GM12892 (cell line): ENCODE measurements at regions not wholly inside any gene's neighbourhood (a gene's known extent, or its start where the extent isn't known, plus 50 kb on each side); places are given as distances from the start of the nearest gene placed in this dataset.

Source experiments
- DNase-seq: peaks from one replicate; pipeline ENCODE4 v3.0.0; 2011; ENCODE audit not compliant: insufficient read length
- FAIRE-seq: peaks from 2 replicates; lab custom pipeline; 2011; peaks lifted over from hg19 to GRCh38; lab: Jason Lieb, UNC
- POLR2A ChIP-seq: IDR thresholded peaks from 2 replicates; pipeline ENCODE4 v1.6.1; 2011; ENCODE audit warnings: low read depth, low read length, control low read depth
- POLR2AphosphoS5 ChIP-seq: IDR thresholded peaks from 2 replicates; pipeline ENCODE4 v1.6.1; 2011; ENCODE audit warnings: low read depth, low read length, control low read depth
- TAF1 ChIP-seq: IDR thresholded peaks from 2 replicates; pipeline ENCODE4 v1.6.1; 2011; ENCODE audit warnings: low read depth, mild to moderate bottlenecking, control low read depth, low read length, borderline replicate concordance

- DNase-seq (no peak), FAIRE-seq (no peak)
- TF ChIP-seq POLR2AphosphoS5 (no peak), TAF1 (no peak), POLR2A (no peak)
These were observed 160.8 kb upstream of the PRICKLE1 start for GRCh38 chr12:42750356-42750755.

- no peak for DNase-seq
- no peak for FAIRE-seq
- TF ChIP-seq POLR2A (no peak), TAF1 (no peak), POLR2AphosphoS5 (no peak)
These were observed 159.7 kb upstream of the PRICKLE1 start for GRCh38 chr12:42749239-42749638.

- FAIRE-seq = no peak
- no peak for DNase-seq
- TF ChIP-seq POLR2A (no peak), POLR2AphosphoS5 (no peak), TAF1 (no peak)
These were observed 155.1 kb upstream of the PRICKLE1 start for GRCh38 chr12:42744539-42745182.

- DNase-seq (no peak), FAIRE-seq (no peak)
- TF ChIP-seq TAF1 (no peak), POLR2AphosphoS5 (no peak), POLR2A (no peak)
These were observed 153.2 kb upstream of the PRICKLE1 start for GRCh38 chr12:42742716-42743115.

GRCh38 chr12:42741771-42742510 is 152.4 kb upstream of the PRICKLE1 start:
- FAIRE-seq (no peak), DNase-seq (no peak)
- no peak for TF ChIP-seq POLR2A
- no peak for TF ChIP-seq POLR2AphosphoS5
- no peak for TF ChIP-seq TAF1

- TF ChIP-seq TAF1 = no peak
- TF ChIP-seq POLR2AphosphoS5 = no peak
- TF ChIP-seq POLR2A = no peak
- FAIRE-seq (no peak), DNase-seq (no peak)
These were observed 151.5 kb upstream of the PRICKLE1 start for GRCh38 chr12:42741091-42741490.

GRCh38 chr12:42737398-42737797 is 147.9 kb upstream of the PRICKLE1 start:
- TF ChIP-seq TAF1 = no peak
- no peak for TF ChIP-seq POLR2AphosphoS5
- TF ChIP-seq POLR2A = no peak
- FAIRE-seq (no peak), DNase-seq (no peak)

- TF ChIP-seq TAF1 = no peak
- no peak for TF ChIP-seq POLR2AphosphoS5
- TF ChIP-seq POLR2A = no peak
- DNase-seq = no peak
- FAIRE-seq = no peak
These were observed 146.4 kb upstream of the PRICKLE1 start for GRCh38 chr12:42735861-42736361.

- FAIRE-seq = no peak
- no peak for DNase-seq
- no peak for TF ChIP-seq POLR2AphosphoS5
- TF ChIP-seq TAF1 = no peak
- TF ChIP-seq POLR2A = no peak
These were observed 144.4 kb upstream of the PRICKLE1 start for GRCh38 chr12:42733911-42734310.

GRCh38 chr12:42732908-42733411 is 143.4 kb upstream of the PRICKLE1 start:
- DNase-seq (no peak), FAIRE-seq (no peak)
- TF ChIP-seq POLR2A = no peak

GRCh38 chr12:42730291-42730690 is 140.7 kb upstream of the PRICKLE1 start:
- DNase-seq (no peak), FAIRE-seq (no peak)
- no peak for TF ChIP-seq POLR2A
- TF ChIP-seq POLR2AphosphoS5 = no peak
- TF ChIP-seq TAF1 = no peak

- no peak for DNase-seq
- no peak for FAIRE-seq
- TF ChIP-seq POLR2AphosphoS5 = no peak
- no peak for TF ChIP-seq TAF1
- TF ChIP-seq POLR2A = no peak
These were observed 140.0 kb upstream of the PRICKLE1 start for GRCh38 chr12:42729535-42729900.
